Tibial nerve (tissue), 1 donor: ENCODE measurements at regions not wholly inside any gene's neighbourhood (a gene's known extent, or its start where the extent isn't known, plus 50 kb on each side); places are given as distances from the start of the nearest gene placed in this dataset. TPM values are rescaled to one million over a fixed set of nuclear protein-coding genes. Genes with fewer than 3 reads are reported as not detected.

Experiments used
- small RNA-seq: library from RNA; depleted of rRNA; stranded (forward); fragments of <200 nt; gene quantifications from one replicate; pipeline ENCODE3, GENCODE V24; 2016

Small RNA genes lying in the stretch of these regions (small RNA-seq; reads per million reads assigned to genes)
- gene AC091849.1 (not detected), gene MIR4277 (not detected)
